ENCODE measurements at regions not wholly inside any gene's neighbourhood (a gene's known extent, or its start where the extent isn't known, plus 50 kb on each side); places are given as distances from the start of the nearest gene placed in this dataset.

DNA sequence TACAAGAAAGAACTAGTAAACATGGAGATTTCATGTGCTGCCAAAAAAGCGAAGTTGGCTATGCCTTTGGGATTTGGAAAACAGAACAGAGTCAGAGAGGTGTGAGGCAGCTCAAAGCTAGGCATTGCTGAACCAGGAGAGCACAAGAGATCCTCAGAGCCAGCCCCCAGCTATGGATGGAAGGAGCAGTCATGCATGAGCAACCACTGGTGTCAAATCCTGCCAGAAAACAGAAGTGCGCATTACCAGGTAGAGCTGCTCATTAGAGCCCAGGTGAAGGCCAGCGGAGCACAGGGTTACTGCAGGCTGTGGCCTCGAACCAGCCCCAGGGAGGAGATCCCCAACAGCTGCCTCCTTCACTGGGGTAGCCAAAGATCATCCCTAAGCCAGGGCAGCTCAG is 173.2 kb upstream of the KIAA1217 start:
- no peak for DNase-seq (ENCODE audit: extremely low read depth, insufficient read length)
- TF ChIP-seq, protein P1, sequence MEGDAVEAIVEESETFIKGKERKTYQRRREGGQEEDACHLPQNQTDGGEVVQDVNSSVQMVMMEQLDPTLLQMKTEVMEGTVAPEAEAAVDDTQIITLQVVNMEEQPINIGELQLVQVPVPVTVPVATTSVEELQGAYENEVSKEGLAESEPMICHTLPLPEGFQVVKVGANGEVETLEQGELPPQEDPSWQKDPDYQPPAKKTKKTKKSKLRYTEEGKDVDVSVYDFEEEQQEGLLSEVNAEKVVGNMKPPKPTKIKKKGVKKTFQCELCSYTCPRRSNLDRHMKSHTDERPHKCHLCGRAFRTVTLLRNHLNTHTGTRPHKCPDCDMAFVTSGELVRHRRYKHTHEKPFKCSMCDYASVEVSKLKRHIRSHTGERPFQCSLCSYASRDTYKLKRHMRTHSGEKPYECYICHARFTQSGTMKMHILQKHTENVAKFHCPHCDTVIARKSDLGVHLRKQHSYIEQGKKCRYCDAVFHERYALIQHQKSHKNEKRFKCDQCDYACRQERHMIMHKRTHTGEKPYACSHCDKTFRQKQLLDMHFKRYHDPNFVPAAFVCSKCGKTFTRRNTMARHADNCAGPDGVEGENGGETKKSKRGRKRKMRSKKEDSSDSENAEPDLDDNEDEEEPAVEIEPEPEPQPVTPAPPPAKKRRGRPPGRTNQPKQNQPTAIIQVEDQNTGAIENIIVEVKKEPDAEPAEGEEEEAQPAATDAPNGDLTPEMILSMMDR (IDR thresholded peaks at IDR 0.05; ENCODE audit: insufficient read depth, low read length, poor library complexity, severe bottlenecking) = no peak

DNA sequence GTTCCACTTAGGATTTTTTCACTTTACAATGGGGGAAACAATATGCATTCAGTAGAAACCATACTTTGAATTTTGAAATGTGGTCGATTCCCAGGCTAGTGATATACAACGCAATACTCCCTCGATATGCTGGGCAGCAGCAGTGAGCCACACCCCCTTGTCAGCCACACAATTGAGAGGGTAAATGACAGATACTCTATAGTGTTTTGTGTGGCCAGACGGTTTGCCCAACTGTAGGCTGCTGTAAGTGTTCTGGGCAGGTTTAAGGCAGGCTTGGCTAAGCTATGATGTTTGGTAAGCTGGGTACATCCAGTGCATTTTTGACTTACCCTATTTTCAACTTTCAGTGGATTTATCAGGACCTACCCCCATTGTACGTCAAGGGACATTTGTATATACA is 169.6 kb upstream of the KIAA1217 start:
- DNase-seq (ENCODE audit: extremely low read depth, insufficient read length) = no peak
- TF ChIP-seq, protein P1 (IDR thresholded peaks at IDR 0.05; ENCODE audit: insufficient read depth, low read length, poor library complexity, severe bottlenecking) = no peak

More for the DNA sequence above, 173.2 kb upstream of the KIAA1217 start:
- H3K36me3 ChIP-seq (ENCODE audit: control insufficient read depth, insufficient read depth, low read length) = no peaks in the 10 kb centered on the region
- H3K27me3 ChIP-seq (replicated peaks; ENCODE audit: control insufficient read depth, insufficient read depth, low read length) = no peaks in the 10 kb centered on the region
- H3K4me3 ChIP-seq (replicated peaks; ENCODE audit: low read depth, low read length) = no peak overlapping the region

DNA sequence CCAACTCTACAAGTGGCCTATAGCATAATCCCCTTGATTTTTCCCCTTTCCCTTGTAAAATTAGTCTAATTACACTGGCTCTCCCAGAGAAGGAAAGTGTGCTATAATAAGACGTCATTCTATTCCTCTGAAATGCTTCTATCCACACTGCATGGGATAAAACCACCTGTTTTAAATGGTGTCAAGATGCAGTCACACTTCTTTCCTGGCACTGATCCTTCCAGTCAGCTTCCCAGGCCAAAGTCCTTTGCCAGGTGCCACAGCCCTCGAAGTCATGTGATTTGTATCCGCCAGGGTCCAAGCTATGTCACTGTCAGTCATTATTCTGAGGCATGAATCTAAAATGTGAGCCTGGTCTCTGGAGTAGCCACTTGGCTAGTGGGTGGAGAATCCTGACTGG is 169.0 kb upstream of the KIAA1217 start:
- Histone ChIP-seq H3K36me3 (ENCODE audit: control insufficient read depth, insufficient read depth, low read length) (no peaks in the 10 kb centered on the region), H3K27me3 (replicated peaks; ENCODE audit: control insufficient read depth, insufficient read depth, low read length) (no peaks in the 10 kb centered on the region; the same call in 1 of the 2 replicates), H3K4me3 (replicated peaks; ENCODE audit: low read depth, low read length) (no peak overlapping the region)
- TF ChIP-seq, protein P1 (IDR thresholded peaks at IDR 0.05; ENCODE audit: insufficient read depth, low read length, poor library complexity, severe bottlenecking) = no peak
- no peak for DNase-seq (ENCODE audit: extremely low read depth, insufficient read length)

More for the DNA sequence above, 169.6 kb upstream of the KIAA1217 start:
- Histone ChIP-seq H3K36me3 (ENCODE audit: control insufficient read depth, insufficient read depth, low read length) (no peaks in the 10 kb centered on the region), H3K27me3 (replicated peaks; ENCODE audit: control insufficient read depth, insufficient read depth, low read length) (no peaks in the 10 kb centered on the region; the same call in 1 of the 2 replicates), H3K4me3 (replicated peaks; ENCODE audit: low read depth, low read length) (no peak overlapping the region)

DNA sequence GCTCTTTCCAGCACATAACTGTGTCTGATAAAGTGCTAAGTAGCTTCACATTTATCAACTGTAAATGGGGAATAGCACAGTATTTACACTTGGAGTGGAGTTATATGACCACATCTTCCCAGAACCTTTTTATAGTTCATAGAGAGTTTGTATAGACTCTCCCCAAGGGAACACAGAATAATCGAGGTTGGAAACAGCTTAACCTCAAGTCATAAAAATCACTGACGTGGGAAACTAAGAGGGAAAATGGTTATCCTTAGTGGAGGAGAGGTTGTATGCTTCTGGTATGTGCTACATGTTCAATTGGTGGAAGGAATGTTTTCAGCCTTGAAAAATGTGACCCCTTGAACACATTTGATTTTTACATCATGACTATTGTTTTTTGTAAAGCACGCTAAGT is 167.9 kb upstream of the KIAA1217 start:
- H3K36me3 ChIP-seq (ENCODE audit: control insufficient read depth, insufficient read depth, low read length) = no peaks in the 10 kb centered on the region
- no peak overlapping the region for H3K4me3 ChIP-seq (replicated peaks; ENCODE audit: low read depth, low read length)
- DNase-seq (ENCODE audit: extremely low read depth, insufficient read length) = no peak
- H3K27me3 ChIP-seq (replicated peaks; ENCODE audit: control insufficient read depth, insufficient read depth, low read length) = no peaks in the 10 kb centered on the region; the same call in 1 of the 2 replicates
- TF ChIP-seq, protein P1 (IDR thresholded peaks at IDR 0.05; ENCODE audit: insufficient read depth, low read length, poor library complexity, severe bottlenecking) = no peak

DNA sequence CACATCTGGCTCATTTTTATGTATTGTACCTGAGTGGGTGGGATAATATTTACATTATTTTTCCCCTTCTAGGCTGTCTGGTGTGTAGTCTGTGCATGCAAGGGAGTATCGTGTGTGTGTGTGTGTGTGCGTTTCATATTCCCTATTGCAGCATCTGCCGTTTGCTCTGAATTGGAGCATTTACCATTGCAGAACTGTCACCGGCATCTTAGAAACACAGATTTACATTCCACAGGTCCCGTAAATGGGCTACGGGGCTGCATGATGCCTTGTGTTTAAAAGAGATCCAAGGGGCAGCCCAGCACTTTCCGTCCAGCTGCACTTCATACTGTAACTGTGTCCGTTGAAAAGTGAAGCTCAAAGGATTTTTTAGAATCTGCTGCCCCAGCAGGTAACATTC is 167.1 kb upstream of the KIAA1217 start:
- H3K36me3 ChIP-seq (ENCODE audit: control insufficient read depth, insufficient read depth, low read length) = no peaks in the 10 kb centered on the region
- TF ChIP-seq, protein P1 (IDR thresholded peaks at IDR 0.05; ENCODE audit: insufficient read depth, low read length, poor library complexity, severe bottlenecking) = no peak
- H3K4me3 ChIP-seq (replicated peaks; ENCODE audit: low read depth, low read length) = no peak overlapping the region
- no peak for DNase-seq (ENCODE audit: extremely low read depth, insufficient read length)
- no peaks in the 10 kb centered on the region; the same call in 1 of the 2 replicates for H3K27me3 ChIP-seq (replicated peaks; ENCODE audit: control insufficient read depth, insufficient read depth, low read length)

DNA sequence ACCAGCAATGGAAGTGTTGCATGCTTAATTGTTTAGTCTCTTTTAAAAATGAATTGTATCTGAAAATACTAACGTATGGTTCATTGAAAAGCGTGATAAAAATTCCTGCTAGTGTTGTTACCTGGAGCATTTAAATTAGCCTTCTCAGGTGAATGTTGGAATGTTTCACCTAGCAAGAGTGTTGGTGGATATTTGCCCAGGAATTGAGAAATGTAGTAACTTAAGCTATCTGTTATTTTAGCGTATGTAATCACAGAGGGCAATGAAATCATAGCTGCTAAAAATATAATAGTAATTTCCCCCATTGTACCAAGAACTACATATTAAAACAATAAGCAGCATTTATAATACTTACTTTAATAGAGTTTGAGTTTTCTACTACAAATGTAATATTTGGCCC is 166.1 kb upstream of the KIAA1217 start:
- no peak overlapping the region for H3K4me3 ChIP-seq (replicated peaks; ENCODE audit: low read depth, low read length)
- DNase-seq (ENCODE audit: extremely low read depth, insufficient read length) = no peak
- no peaks in the 10 kb centered on the region for H3K36me3 ChIP-seq (ENCODE audit: control insufficient read depth, insufficient read depth, low read length)
- no peaks in the 10 kb centered on the region; the same call in 1 of the 2 replicates for H3K27me3 ChIP-seq (replicated peaks; ENCODE audit: control insufficient read depth, insufficient read depth, low read length)
- TF ChIP-seq, protein P1 (IDR thresholded peaks at IDR 0.05; ENCODE audit: insufficient read depth, low read length, poor library complexity, severe bottlenecking) = no peak
